B cell (primary cell): ENCODE measurements at regions not wholly inside any gene's neighbourhood (a gene's known extent, or its start where the extent isn't known, plus 50 kb on each side); places are given as distances from the start of the nearest gene placed in this dataset.

ENCODE experiments used
- ATAC-seq: fragments of 200-7000 bp; cut with Tn5 transposase; one replicate; pipeline ENCODE4 v1.10.0; 2021; ENCODE audit warnings: low read depth, mild to moderate bottlenecking, moderate number of reproducible peaks, moderate library complexity
- CTCF ChIA-PET: fragments of 350-600 bp; sonication (Branson Sonifier 250); formaldehyde crosslinking; loops from one replicate; lab custom pipeline; 2021; ENCODE audit warnings: antibody characterized with exemption, inconsistent platforms; lab: Charles Lee
- POLR2A ChIA-PET: fragments of 350-600 bp; sonication (Branson Sonifier 250); formaldehyde crosslinking; loops from one replicate; lab custom pipeline; 2021; ENCODE audit warnings: antibody characterized with exemption; lab: Charles Lee
- DNase-seq: peaks from one replicate; pipeline ENCODE4 v3.0.0; 2013
- H2AFZ ChIP-seq: 2 replicates; pipeline ENCODE4 v1.6.1; 2012; ENCODE audit warnings: mild to moderate bottlenecking, low read depth, low read length; ENCODE audit not compliant: insufficient read depth, poor library complexity, severe bottlenecking
- H3K27ac ChIP-seq, 2 donors: 1 replicate in 1 of 2; 2 replicates in 1 of 2; pipeline ENCODE4 v1.5.1; 2012 to 2013; ENCODE audit warnings: low read length in 2 of 2, mild to moderate bottlenecking in 2 of 2, moderate library complexity in 1 of 2
- H3K27me3 ChIP-seq, 4 experiments: fragments of 200-600 bp in 1 of 4; sonication (generic) in 1 of 4; replicated peaks in 1 of 4; 1 replicate in 2 of 4; 2 replicates in 2 of 4; pipeline versions ENCODE4 v1.6.1 to v1.7.0; 2013 to 2016; ENCODE audit warnings: low read length in 3 of 4, mild to moderate bottlenecking in 2 of 4, mixed read lengths in 1 of 4, moderate library complexity in 1 of 4; ENCODE audit not compliant: insufficient read depth in 4 of 4, control insufficient read depth in 3 of 4; ENCODE audit errors: control extremely low read depth in 1 of 4
- H3K36me3 ChIP-seq, 2 experiments: replicated peaks in 1 of 2; 1 replicate in 1 of 2; 2 replicates in 1 of 2; pipeline versions ENCODE4 v1.6.1 to v1.7.1; 2013; ENCODE audit warnings: low read length in 1 of 2; ENCODE audit not compliant: insufficient read depth in 2 of 2, control insufficient read depth in 1 of 2; ENCODE audit errors: control extremely low read depth in 1 of 2, extremely low read depth in 1 of 2
- H3K4me1 ChIP-seq, 2 donors: fragments of 200-600 bp in 1 of 2; sonication (generic) in 1 of 2; 1 replicate in 1 of 2; 2 replicates in 1 of 2; pipeline versions ENCODE4 v1.5.1 to v1.6.1; 2013 to 2017; ENCODE audit warnings: low read length in 2 of 2; ENCODE audit not compliant: control insufficient read depth in 2 of 2, insufficient read depth in 2 of 2
- H3K4me2 ChIP-seq: replicated peaks from 2 replicates; pipeline ENCODE3; 2012; ENCODE audit warnings: mild to moderate bottlenecking, low read depth, low read length; ENCODE audit not compliant: poor library complexity, severe bottlenecking
- H3K4me3 ChIP-seq, 5 experiments: fragments of 200-600 bp in 1 of 5; sonication (generic) in 1 of 5; 1 replicate in 3 of 5; 2 replicates in 2 of 5; pipeline versions ENCODE4 v1.5.1 to v1.7.0; 2011 to 2016; ENCODE audit warnings: low read length in 4 of 5, mild to moderate bottlenecking in 4 of 5, low read depth in 2 of 5, control low read depth in 1 of 5, moderate library complexity in 1 of 5; ENCODE audit not compliant: insufficient read depth in 1 of 5; ENCODE audit errors: control extremely low read depth in 1 of 5, extremely low read depth in 1 of 5
- H3K79me2 ChIP-seq: fragments of 200-600 bp; sonication (generic); one replicate; pipeline ENCODE4 v1.6.0; 2016; ENCODE audit warnings: low read length; ENCODE audit not compliant: control insufficient read depth, insufficient read depth
- H3K9ac ChIP-seq: fragments of 200-600 bp; sonication (generic); 2 replicates; pipeline ENCODE4 v1.6.1; 2017; ENCODE audit warnings: mild to moderate bottlenecking, low read length, moderate library complexity
- H3K9me3 ChIP-seq, 3 donors: one replicate each; pipeline versions ENCODE4 v1.6.1 to v1.7.1; 2013; ENCODE audit warnings: low read length in 2 of 3; ENCODE audit not compliant: control insufficient read depth in 2 of 3, insufficient read depth in 1 of 3; ENCODE audit errors: control extremely low read depth in 1 of 3
- H4K20me1 ChIP-seq: 2 replicates; pipeline ENCODE4 v1.6.0; 2012; ENCODE audit warnings: mild to moderate bottlenecking, low read length; ENCODE audit not compliant: insufficient read depth, control insufficient read depth, poor library complexity, severe bottlenecking
- H3K27ac Mint-ChIP-seq: one replicate; pipeline ENCODE4 v1.8.0; 2021; ENCODE audit warnings: mixed read lengths
- H3K27me3 Mint-ChIP-seq: one replicate; pipeline ENCODE4 v1.8.0; 2021; ENCODE audit warnings: mixed read lengths
- H3K4me1 Mint-ChIP-seq: one replicate; pipeline ENCODE4 v1.8.0; 2021; ENCODE audit warnings: mixed read lengths
- H3K4me3 Mint-ChIP-seq: one replicate; pipeline ENCODE4 v1.8.0; 2021; ENCODE audit warnings: mixed read lengths
- H3K9me3 Mint-ChIP-seq: one replicate; pipeline ENCODE4 v1.8.0; 2022; ENCODE audit warnings: mixed read lengths; ENCODE audit not compliant: insufficient read depth
- CTCF ChIP-seq: fragments of 200-600 bp; IDR thresholded peaks from one replicate; pipeline ENCODE4 v1.8.0; 2022; ENCODE audit warnings: antibody characterized with exemption, mild to moderate bottlenecking
- EZH2 ChIP-seq: IDR thresholded peaks from 2 replicates; pipeline ENCODE4 v1.6.1; 2012; ENCODE audit warnings: borderline replicate concordance, low read depth, mild to moderate bottlenecking, moderate library complexity, low read length; ENCODE audit not compliant: insufficient read depth, poor library complexity, severe bottlenecking
- WGBS: methylation state at CpG from one replicate; pipeline ENCODE4 v1.1.5; 2013; ENCODE audit warnings: missing lambda C conversion rate; ENCODE audit not compliant: insufficient coverage; 5-methylcytosine and 5-hydroxymethylcytosine counted together
- intact Hi-C: fragments of 100-400 bp; cut with micrococcal nuclease; formaldehyde crosslinking; loops from one replicate; pipeline ENCODE4 v1.10.0; 2022

- Mint-ChIP-seq H3K4me1 (no peaks in the 10 kb centered on the region), H3K27ac (no peak overlapping the region), H3K4me3 (no peak overlapping the region), H3K9me3 (no peaks in the 10 kb centered on the region), H3K27me3 (no peaks in the 10 kb centered on the region)
- intact Hi-C loops, result no loop called here
- H4K20me1 ChIP-seq, result no peaks in the 10 kb centered on the region
- H3K36me3 ChIP-seq, result no peaks in the 10 kb centered on the region
- H3K9me3 ChIP-seq, result no peaks in the 10 kb centered on the region
- H3K4me3 ChIP-seq, result no peak overlapping the region
- no peak for DNase-seq
- H2AFZ ChIP-seq, result no peak overlapping the region
- H3K79me2 ChIP-seq, result no peaks in the 10 kb centered on the region
- H3K9ac ChIP-seq, result no peak overlapping the region
- H3K4me2 ChIP-seq, result no peak overlapping the region
- POLR2A ChIA-PET, result no interaction called here
- no peak for TF ChIP-seq EZH2
- ATAC-seq, result no peak
- H3K27me3 ChIP-seq, result peaks cover 0 to 3% (median 0%) of the 10 kb centered on the region in 4 experiments
- 73% methylated on average over 2 of the region's 2 CpGs for WGBS
- no peak overlapping the region for H3K27ac ChIP-seq
- no peaks in the 10 kb centered on the region for H3K4me1 ChIP-seq
- CTCF ChIA-PET, result no interaction called here
These were observed 361.1 kb downstream of the INSIG2 start for GRCh38 chr2:118449401-118449800.

GRCh38 chr2:118443596-118443995, 355.3 kb downstream of the INSIG2 start:
- H3K4me2 ChIP-seq, result no peak overlapping the region
- Mint-ChIP-seq H3K27me3 (no peaks in the 10 kb centered on the region), H3K9me3 (no peaks in the 10 kb centered on the region), H3K4me3 (no peak overlapping the region), H3K4me1 (no peaks in the 10 kb centered on the region), H3K27ac (no peak overlapping the region)
- DNase-seq, result no peak
- no peaks in the 10 kb centered on the region for H4K20me1 ChIP-seq
- no CpG with 5 or more reads among the region's 2 CpGs for WGBS
- H3K27me3 ChIP-seq, result no peaks in the 10 kb centered on the region
- no peaks in the 10 kb centered on the region for H3K9me3 ChIP-seq
- ATAC-seq, result no peak
- no peak overlapping the region for H3K27ac ChIP-seq
- ChIA-PET POLR2A (no interaction called here), CTCF (no interaction called here)
- no peaks in the 10 kb centered on the region for H3K36me3 ChIP-seq
- TF ChIP-seq EZH2 (no peak), CTCF (no peak)
- H3K9ac ChIP-seq, result no peak overlapping the region
- no peak overlapping the region for H3K4me3 ChIP-seq
- H3K79me2 ChIP-seq, result no peaks in the 10 kb centered on the region
- no peak overlapping the region for H2AFZ ChIP-seq
- intact Hi-C loops, result no loop called here
- no peaks in the 10 kb centered on the region for H3K4me1 ChIP-seq
